GM21737 (cell line): ENCODE measurements at regions not wholly inside any gene's neighbourhood (a gene's known extent, or its start where the extent isn't known, plus 50 kb on each side); places are given as distances from the start of the nearest gene placed in this dataset.
"Not testable (repeated sequence)": the region's sequence is repeated elsewhere in the genome, so short reads cannot be mapped to it uniquely, and the experiment has no call there.

Experiments
- ATAC-seq: cut with Tn5 transposase; IDR thresholded peaks from one replicate; pipeline ENCODE4 v1.9.1; 2021; ENCODE audit warnings: mild to moderate bottlenecking, moderate library complexity; ENCODE audit not compliant: unreplicated experiment

- ATAC-seq = not testable (repeated sequence)
These were observed 51.6 kb upstream of the MAP4K4 start for GRCh38 chr2:101645886-101646285.

DNA sequence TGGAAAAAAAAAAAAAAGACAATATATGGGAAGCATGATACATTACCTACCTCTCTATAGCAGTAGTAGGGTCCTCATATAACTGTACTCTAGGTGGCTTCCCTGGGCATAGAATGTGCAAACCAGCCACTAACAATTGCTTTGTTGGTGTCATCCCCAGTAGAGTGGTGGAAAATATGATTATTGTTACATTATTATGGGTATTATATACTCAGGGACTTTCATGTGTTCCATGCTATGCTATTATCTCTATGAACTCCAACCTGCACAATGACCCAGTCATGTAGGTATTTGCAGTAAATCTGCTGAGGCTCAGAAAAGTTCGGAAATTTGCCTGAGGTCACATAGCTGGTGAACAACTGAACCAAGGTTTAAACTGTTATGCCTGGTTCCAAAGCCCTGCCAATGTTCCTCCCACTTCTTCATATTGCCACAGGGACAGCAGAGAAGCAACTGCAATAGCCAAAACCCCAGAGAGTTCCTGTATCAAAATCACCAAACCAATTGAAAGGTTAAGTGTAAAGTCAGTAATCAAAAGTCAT is 52.6 kb upstream of the MAP4K4 start:
- no peak for ATAC-seq

DNA sequence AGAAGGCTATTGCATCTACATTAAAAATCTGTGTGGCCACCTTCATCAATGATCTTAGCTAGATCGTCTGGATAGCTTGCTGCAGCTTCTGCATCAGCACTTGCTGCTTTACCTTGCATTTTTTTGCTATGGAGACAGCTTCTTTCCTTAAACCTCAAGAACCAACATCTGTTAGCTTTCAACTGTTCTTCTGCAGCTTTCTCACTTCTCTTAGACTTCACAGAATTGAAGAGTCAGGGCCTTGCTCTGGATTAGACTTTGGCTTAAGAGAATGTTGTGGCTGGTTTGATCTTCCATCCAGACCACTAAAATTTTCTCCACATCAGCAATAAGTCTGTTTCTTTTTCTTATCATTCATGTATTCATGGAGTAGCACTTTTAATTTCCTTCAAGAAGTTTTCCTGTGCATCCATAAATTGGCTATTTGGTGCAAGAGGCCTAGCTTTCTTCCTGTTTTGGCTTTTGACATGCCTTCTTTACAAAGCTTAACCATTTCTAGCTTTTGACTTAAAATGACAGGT is 54.4 kb upstream of the MAP4K4 start:
- ATAC-seq = no peak

- ATAC-seq = no peak
These were observed 58.5 kb upstream of the MAP4K4 start for GRCh38 chr2:101638817-101639605.

GRCh38 chr2:101638181-101638711 is 59.3 kb upstream of the MAP4K4 start:
- no peak for ATAC-seq

DNA sequence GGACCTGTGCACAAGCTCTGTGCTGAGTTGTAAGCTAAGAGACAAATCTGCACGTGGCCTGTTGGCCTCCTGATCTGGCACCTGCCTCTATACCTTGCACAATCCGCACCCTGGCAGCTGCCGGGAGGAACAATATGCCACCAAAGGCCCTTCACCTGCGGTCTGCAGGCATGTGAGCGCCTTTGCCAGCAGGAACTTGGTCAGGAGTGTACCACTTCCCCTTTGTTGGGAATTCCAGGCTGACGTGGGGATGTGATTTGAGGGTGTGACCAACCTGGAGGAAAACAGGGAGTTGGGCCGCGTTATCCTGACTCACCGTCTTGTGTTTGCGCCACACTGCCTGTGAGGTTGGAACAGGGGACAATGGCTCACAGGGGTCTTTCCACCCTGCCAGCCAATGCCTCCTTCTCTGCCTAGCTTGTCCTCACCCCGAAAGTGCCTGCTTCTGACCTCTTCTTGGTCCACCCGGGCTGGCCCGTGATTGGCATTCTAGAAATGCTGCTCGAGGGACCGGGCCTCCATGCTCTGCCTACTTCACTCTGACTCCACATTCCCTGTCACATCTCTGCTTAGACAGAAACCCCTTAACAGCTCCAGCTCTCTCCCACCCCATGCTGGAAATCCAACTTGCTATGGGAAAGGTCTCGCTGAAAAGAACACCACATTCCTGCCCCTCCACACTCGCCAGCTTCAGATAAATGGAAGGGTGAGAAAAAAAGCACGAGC is 67.1 kb upstream of the MAP4K4 start:
- no peak for ATAC-seq

DNA sequence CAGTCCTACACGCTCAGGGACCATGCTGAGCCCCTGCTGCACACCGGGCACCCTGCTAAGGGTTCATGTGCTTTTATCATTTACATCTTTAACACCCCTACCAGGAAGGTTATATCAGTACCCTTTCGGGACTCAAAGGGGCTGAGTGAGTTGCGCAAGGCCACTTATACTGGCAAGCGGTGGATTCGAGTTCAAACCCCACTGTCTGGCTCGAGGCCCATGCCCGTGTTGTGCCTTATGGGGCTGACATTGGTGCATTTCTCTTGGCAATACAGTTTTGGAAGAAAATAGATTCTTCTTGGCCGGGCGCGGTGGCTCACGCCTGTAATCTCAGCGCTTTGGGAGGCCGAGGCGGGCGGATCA is 69.5 kb upstream of the MAP4K4 start:
- no peak for ATAC-seq

GRCh38 chr2:101627285-101628029 is 70.0 kb upstream of the MAP4K4 start:
- no peak for ATAC-seq

DNA sequence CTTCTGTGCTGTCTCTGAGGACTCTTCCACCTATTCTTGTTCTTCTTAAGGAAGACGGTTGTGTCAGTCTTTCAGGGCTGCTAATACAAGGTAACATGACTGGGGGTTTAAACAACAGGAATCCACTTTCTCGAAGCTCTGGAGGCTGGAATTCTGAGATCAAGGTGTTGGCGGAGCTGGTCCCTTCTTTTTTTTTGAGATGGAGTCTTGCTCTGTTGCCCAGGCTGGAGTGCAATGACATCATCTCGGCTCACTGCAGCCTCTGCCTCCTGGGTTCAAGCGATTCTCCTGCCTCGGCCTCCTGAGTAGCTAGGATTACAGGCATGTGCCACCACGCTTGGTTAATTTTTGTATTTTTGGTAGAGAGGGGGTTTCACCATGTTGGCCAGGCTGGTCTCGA is 71.7 kb upstream of the MAP4K4 start:
- not testable (repeated sequence) for ATAC-seq

GRCh38 chr2:101625387-101625786 is 72.1 kb upstream of the MAP4K4 start:
- no peak for ATAC-seq

GRCh38 chr2:101624706-101625332 is 72.7 kb upstream of the MAP4K4 start:
- no peak for ATAC-seq

DNA sequence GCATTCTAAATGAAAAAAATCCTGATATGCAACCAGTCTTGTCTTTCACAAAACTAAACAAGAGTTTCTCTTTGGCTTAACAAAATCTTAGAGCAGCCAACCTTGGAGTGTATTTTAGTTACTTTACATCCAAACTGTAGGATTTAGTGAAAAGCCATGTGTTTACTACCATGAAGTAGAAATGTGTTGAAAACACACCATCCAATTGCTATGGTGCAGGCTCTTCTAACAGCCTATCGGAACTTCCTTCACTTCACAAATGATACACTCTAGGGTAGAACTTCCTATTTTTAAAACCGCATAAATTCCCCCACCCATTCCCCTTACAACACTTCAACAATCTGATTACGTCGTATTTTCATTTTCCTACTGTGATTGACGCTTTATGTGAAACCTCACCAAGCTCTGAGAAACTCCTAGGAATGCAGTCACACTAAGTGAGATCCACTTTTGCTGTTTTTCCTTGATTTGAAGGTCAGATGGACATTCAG is 74.4 kb upstream of the MAP4K4 start:
- peak; percentile 56 for ATAC-seq

GRCh38 chr2:101622210-101623030 is 75.1 kb upstream of the MAP4K4 start:
- ATAC-seq = peak; percentile 87

DNA sequence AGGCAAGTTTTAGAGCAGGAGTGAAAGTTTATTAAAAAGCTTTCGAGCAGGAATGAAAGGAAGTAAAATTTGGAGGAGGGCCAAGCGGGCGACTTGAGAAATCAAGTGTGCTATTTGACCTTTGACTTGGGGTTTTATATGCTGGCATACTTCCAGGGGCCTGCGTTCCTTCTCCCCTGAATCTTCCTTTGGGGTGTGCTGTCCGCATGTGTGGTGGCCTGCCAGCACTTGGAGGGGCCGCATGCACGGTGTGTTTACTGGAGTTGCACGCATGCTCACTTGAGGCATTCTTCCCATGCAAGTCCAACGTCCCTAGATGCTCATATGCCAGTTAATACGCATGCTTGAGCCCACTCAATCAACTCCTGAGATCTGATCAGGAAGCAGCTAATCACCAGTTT is 78.3 kb upstream of the MAP4K4 start:
- no peak for ATAC-seq

DNA sequence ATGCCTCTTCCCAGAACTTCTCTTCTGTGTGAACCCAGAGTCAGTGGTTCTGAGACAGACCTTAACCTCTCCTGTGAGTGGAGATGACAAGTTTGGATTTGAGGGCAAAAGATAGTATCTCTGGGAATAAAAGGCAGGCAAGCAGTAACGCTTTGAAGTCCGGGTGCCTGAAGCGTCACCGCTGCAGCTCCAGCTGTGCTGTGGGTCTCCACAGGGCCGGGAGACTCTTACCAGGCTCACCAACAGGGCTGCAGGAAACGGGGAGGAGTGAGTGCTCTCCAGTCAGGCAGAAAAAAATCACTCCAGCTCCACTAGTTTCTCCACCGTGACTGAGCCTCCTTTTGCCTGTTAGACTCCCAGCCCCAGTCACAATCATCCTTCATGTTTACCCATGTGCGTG is 79.7 kb upstream of the MAP4K4 start:
- no peak for ATAC-seq

DNA sequence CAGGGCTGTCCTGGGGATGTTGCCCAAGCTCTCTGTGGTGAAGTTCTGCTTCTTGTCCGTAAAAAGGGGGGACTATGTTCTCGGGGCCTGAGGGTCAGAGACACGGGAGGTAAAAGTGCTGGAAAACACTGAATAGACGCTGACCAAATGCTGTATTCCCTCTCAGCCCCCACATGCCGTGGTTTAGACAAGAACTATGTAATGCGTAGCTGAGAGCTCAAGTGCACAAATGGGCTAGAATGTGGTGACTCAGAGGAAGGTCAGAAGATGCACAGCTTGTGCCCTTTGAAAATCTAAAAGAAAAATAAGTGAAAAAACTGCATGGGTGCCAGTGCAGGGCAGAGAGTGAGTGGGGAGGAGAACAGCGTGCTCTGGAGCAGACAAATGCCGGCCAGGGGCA is 80.3 kb upstream of the MAP4K4 start:
- no peak for ATAC-seq

DNA sequence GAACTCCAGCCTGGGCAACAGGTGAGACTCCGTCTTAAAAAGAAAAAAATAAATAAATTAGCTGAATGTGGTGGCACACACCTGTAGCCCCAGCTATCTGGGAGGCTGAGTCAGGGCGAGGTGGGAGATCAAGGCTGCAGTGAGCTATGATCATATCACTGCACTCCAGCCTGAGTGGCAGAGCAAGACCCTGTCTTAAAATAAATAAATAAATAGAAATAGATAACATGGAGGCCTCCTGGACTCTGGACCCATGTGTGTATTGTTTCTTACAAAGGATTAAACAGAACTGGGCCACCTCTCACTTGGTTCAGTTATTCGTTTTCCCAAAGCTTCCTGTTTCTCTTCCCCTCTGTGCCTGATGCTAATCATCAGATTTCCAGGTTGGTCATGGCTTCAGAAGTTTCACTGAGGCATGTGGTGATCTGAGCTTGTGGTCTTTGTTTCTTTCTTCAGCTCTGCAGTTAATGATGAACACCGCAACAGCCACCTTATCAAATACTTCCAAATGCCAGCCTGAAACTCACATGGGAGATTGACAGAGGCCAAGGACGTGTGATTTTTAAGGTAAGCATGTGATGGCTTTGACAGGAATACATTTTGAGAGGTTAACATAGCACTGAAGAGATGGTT is 83.3 kb upstream of the MAP4K4 start:
- no peak for ATAC-seq

DNA sequence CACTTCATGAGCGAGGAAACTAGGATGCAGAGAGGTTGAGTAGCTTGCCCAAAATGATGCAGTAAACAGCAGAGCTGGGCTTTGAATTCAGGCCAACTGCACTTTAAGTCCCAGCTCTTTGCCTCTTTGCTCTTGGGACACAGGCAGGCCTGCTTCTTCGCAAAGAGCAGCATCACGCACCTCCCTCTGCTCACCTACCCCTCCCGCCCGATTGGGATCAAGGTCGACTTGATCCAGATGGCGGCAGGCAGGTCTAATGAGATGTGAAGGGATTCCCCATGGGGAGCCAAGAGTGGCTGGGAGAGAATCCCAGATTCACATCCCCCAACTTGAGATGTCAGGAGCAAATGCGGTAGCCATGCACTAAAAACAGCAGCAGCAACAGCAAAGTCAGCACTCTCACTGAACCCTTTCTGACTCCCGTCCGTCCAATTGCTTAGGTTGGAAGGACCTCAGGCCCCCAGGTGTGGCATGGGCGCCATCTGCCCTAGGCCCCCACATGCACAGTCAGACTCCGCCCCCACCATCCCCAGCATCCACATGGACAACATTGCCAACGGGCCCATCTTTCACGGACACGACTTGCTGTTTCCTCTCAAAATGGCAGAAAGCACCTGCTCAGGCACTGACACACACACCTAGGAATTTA is 84.3 kb upstream of the MAP4K4 start:
- no peak for ATAC-seq

- ATAC-seq = no peak
These were observed 85.5 kb upstream of the MAP4K4 start for GRCh38 chr2:101612019-101612418.
